ENCODE measurements at regions not wholly inside any gene's neighbourhood (a gene's known extent, or its start where the extent isn't known, plus 50 kb on each side); places are given as distances from the start of the nearest gene placed in this dataset.

- TF ChIP-seq CTCF (optimal IDR thresholded peaks at IDR 0.05 in 1 of 3, IDR thresholded peaks at IDR 0.05 in 1 of 3, conservative IDR thresholded peaks at IDR 0.05 in 1 of 3; ENCODE audit: extremely low read depth in 1 of 3, insufficient read depth in 2 of 3, low read length in 3 of 3) (no peak), EZH2 (IDR thresholded peaks at IDR 0.05; ENCODE audit: low read length) (no peak)
Observed at GRCh38 chr9:96075757-96076156, 200.3 kb downstream of the ERCC6L2 start.

All from keratinocyte (primary cell).